ENCODE measurements at regions not wholly inside any gene's neighbourhood (a gene's known extent, or its start where the extent isn't known, plus 50 kb on each side); places are given as distances from the start of the nearest gene placed in this dataset.
"Not testable (repeated sequence)": the region's sequence is repeated elsewhere in the genome, so short reads cannot be mapped to it uniquely, and the experiment has no call there.

DNA sequence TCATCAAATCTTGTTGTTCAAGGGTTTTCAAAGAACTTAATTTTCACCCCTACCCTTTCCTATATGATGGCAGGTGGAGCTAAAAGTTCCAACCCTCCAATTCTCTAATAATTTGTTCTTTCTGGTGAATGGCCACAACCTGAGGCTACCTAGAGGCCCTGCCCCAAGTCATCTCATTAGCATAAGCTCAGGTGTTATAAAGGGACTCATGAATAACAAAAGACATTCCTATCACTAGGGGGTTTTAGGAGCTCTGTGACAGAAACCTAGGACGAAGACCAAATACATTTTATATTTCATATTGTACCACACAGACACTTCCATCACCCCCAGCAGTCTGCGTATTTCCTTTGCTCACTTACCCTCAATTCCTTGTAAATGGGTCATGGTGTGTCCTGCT is 483.6 kb upstream of the EPHA6 start:
- Histone ChIP-seq H3K27me3 (no peaks in the 10 kb centered on the region), H3K36me3 (no peaks in the 10 kb centered on the region), H3K27ac (no peak overlapping the region), H3K9me3 (no peaks in the 10 kb centered on the region), H3K4me3 (no peak overlapping the region), H3K4me1 (no peaks in the 10 kb centered on the region)
- ATAC-seq, result no peak
- no peak for TF ChIP-seq POLR2A (IDR thresholded peaks at IDR 0.05)
- TF ChIP-seq CTCF (IDR thresholded peaks at IDR 0.05), result no peak
- WGBS, 4 donors, result 29 to 50% (median 34%) methylated on average over 2 of the region's 2 CpGs
- intact Hi-C loops (cut with DNase I), result no loop called here
- DNase-seq, result no peak

- DNase-seq, result no peak
- Histone ChIP-seq H3K4me1 (no peaks in the 10 kb centered on the region), H3K27me3 (no peaks in the 10 kb centered on the region), H3K27ac (no peak overlapping the region), H3K9me3 (no peaks in the 10 kb centered on the region), H3K36me3 (no peaks in the 10 kb centered on the region), H3K4me3 (no peak overlapping the region)
- TF ChIP-seq POLR2A (IDR thresholded peaks at IDR 0.05) (no peak), CTCF (IDR thresholded peaks at IDR 0.05) (no peak)
- ATAC-seq, result no peak
- intact Hi-C loops (cut with DNase I), result no loop called here
- 0 to 36% (median 0%) methylated on average over 1 of the region's 1 CpG for WGBS, 4 donors
These were observed 483.1 kb upstream of the EPHA6 start for GRCh38 chr3:96331341-96331740.

- 57 to 74% (median 64%) methylated on average over 1 of the region's 1 CpG for WGBS, 4 donors
- ATAC-seq (no peak), DNase-seq (no peak)
- TF ChIP-seq CTCF (IDR thresholded peaks at IDR 0.05) (no peak), POLR2A (IDR thresholded peaks at IDR 0.05) (no peak)
- H3K4me3 ChIP-seq, result no peak overlapping the region
- H3K4me1 ChIP-seq, result no peaks in the 10 kb centered on the region
- peaks cover 0 to 6% (median 0%) of the 10 kb centered on the region in 12 donors for H3K9me3 ChIP-seq
- no peaks in the 10 kb centered on the region for H3K36me3 ChIP-seq
- H3K27me3 ChIP-seq, result no peaks in the 10 kb centered on the region
- intact Hi-C loops (cut with DNase I), result no loop called here
- no peak overlapping the region for H3K27ac ChIP-seq
These were observed 479.6 kb upstream of the EPHA6 start for GRCh38 chr3:96334779-96335178.

DNA sequence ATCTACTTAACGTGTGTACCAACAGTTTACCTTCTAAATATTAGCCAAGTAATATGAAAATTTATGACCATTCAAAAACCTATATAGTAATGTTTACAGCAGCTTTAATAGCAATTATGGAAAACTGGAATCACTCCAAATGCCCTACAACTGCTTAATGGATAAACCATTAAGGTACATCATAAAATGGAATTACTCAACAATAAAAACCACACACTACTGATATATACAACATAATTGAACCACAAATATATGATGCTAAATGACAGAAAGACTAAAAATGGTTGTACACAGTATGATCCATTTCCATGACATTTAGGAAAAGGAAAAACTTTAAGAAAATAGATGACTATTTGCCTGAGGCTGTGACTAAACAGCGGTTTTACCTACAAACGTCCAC is 467.1 kb upstream of the EPHA6 start:
- WGBS, 4 donors, result 67 to 74% (median 71%) methylated on average over 3 of the region's 3 CpGs
- Histone ChIP-seq H3K27ac (no peak overlapping the region), H3K4me3 (no peak overlapping the region), H3K27me3 (no peaks in the 10 kb centered on the region), H3K4me1 (no peaks in the 10 kb centered on the region), H3K9me3 (no peaks in the 10 kb centered on the region), H3K36me3 (no peaks in the 10 kb centered on the region)
- intact Hi-C loops (cut with DNase I), result no loop called here
- DNase-seq (no peak), ATAC-seq (no peak)
- TF ChIP-seq CTCF (IDR thresholded peaks at IDR 0.05), result no peak
- TF ChIP-seq POLR2A (IDR thresholded peaks at IDR 0.05), result no peak

- H3K9me3 ChIP-seq; H3K27me3 ChIP-seq; H3K27ac ChIP-seq; DNase-seq; H3K36me3 ChIP-seq; H3K4me3 ChIP-seq; intact Hi-C loops (cut with DNase I); ATAC-seq; H3K4me1 ChIP-seq: not testable (repeated sequence)
These were observed 462.8 kb upstream of the EPHA6 start for GRCh38 chr3:96351598-96351997.
